Neural progenitor cell (in vitro differentiated cells): ENCODE measurements at regions not wholly inside any gene's neighbourhood (a gene's known extent, or its start where the extent isn't known, plus 50 kb on each side); places are given as distances from the start of the nearest gene placed in this dataset.

Experiments
- DNase-seq: peaks from one replicate; pipeline ENCODE4 v3.0.0-alpha.2; 2016; ENCODE audit warnings: low spot score
- H2AFZ ChIP-seq: fragments of 200-600 bp; sonication (generic); replicated peaks from 2 replicates; pipeline ENCODE4 v1.6.1; 2016; ENCODE audit warnings: antibody characterized with exemption
- H3F3A ChIP-seq: fragments of 200-600 bp; sonication (generic); 2 replicates; pipeline ENCODE4 v1.6.1; 2016; ENCODE audit warnings: antibody characterized with exemption, low read depth
- H3K27ac ChIP-seq: fragments of 200-600 bp; sonication (generic); 2 replicates; pipeline ENCODE4 v1.5.1; 2016; ENCODE audit warnings: mild to moderate bottlenecking
- H3K27me3 ChIP-seq: fragments of 200-600 bp; sonication (generic); 2 replicates; pipeline ENCODE4 v1.6.1; 2016; ENCODE audit warnings: mild to moderate bottlenecking, moderate library complexity
- H3K36me3 ChIP-seq: fragments of 200-600 bp; sonication (generic); 2 replicates; pipeline ENCODE4 v1.5.1; 2016
- H3K4me1 ChIP-seq: fragments of 200-600 bp; sonication (generic); 2 replicates; pipeline ENCODE4 v1.6.1; 2016; ENCODE audit warnings: mixed run types
- H3K4me2 ChIP-seq: fragments of 200-600 bp; sonication (generic); 2 replicates; pipeline ENCODE4 v1.6.1; 2016
- H3K4me3 ChIP-seq: fragments of 200-600 bp; sonication (generic); 2 replicates; pipeline ENCODE4 v1.5.1; 2016
- H3K79me2 ChIP-seq: fragments of 200-600 bp; sonication (generic); 2 replicates; pipeline ENCODE4 v1.6.1; 2016; ENCODE audit warnings: low read depth
- H3K9ac ChIP-seq: fragments of 200-600 bp; sonication (generic); 2 replicates; pipeline ENCODE4 v1.6.1; 2016
- H3K9me3 ChIP-seq: fragments of 200-600 bp; sonication (generic); 2 replicates; pipeline ENCODE4 v1.5.1; 2016; ENCODE audit warnings: low read depth
- H4K20me1 ChIP-seq: fragments of 200-600 bp; sonication (generic); 2 replicates; pipeline ENCODE4 v1.6.1; 2016; ENCODE audit warnings: low read depth
- H3K27ac Mint-ChIP-seq: 3 replicates; pipeline ENCODE4 v1.8.0; 2021; ENCODE audit warnings: mixed read lengths
- H3K27me3 Mint-ChIP-seq: 2 replicates; pipeline ENCODE4 v1.8.0; 2022; ENCODE audit warnings: low read depth, mild to moderate bottlenecking, inconsistent platforms, moderate library complexity, mixed read lengths; ENCODE audit not compliant: insufficient read depth
- H3K36me3 Mint-ChIP-seq: 3 replicates; pipeline ENCODE4 v1.8.0; 2021; ENCODE audit warnings: mixed read lengths
- H3K4me1 Mint-ChIP-seq: 3 replicates; pipeline ENCODE4 v1.8.0; 2021; ENCODE audit warnings: mixed read lengths
- H3K4me3 Mint-ChIP-seq: 3 replicates; pipeline ENCODE4 v1.8.0; 2021; ENCODE audit warnings: mild to moderate bottlenecking, moderate library complexity, mixed read lengths
- H3K9me3 Mint-ChIP-seq: 3 replicates; pipeline ENCODE4 v1.8.0; 2020; ENCODE audit warnings: mixed read lengths
- EZH2 ChIP-seq: fragments of 200-600 bp; sonication (generic); IDR thresholded peaks from 2 replicates; pipeline ENCODE4 v1.6.1; 2017; ENCODE audit warnings: antibody characterized with exemption, mild to moderate bottlenecking, moderate library complexity
- EZH2phosphoT487 ChIP-seq: fragments of 200-600 bp; sonication (generic); IDR thresholded peaks from 2 replicates; pipeline ENCODE4 v1.6.1; 2017; ENCODE audit warnings: antibody characterized with exemption
- TF ChIP-seq, protein P1 (sequence below): fragments of 200-600 bp; sonication (generic); IDR thresholded peaks from 2 replicates; pipeline ENCODE4 v1.5.1; 2017; ENCODE audit warnings: antibody characterized with exemption, mild to moderate bottlenecking

GRCh38 chr3:109923431-109923830 is 586.1 kb upstream of the DPPA4 start:
- Mint-ChIP-seq H3K4me3 (no peak overlapping the region), H3K36me3 (no peaks in the 10 kb centered on the region), H3K4me1 (peaks cover 13% of the 10 kb centered on the region), H3K27ac (no peak overlapping the region), H3K9me3 (no peaks in the 10 kb centered on the region), H3K27me3 (no peaks in the 10 kb centered on the region)
- no peaks in the 10 kb centered on the region for H4K20me1 ChIP-seq
- H3K27me3 ChIP-seq = no peaks in the 10 kb centered on the region
- H3K79me2 ChIP-seq = no peaks in the 10 kb centered on the region
- no peak for DNase-seq
- no peaks in the 10 kb centered on the region for H3K36me3 ChIP-seq
- H2AFZ ChIP-seq = no peak overlapping the region
- H3K9me3 ChIP-seq = no peaks in the 10 kb centered on the region
- H3K4me3 ChIP-seq = no peak overlapping the region
- no peaks in the 10 kb centered on the region for H3F3A ChIP-seq
- no peak overlapping the region for H3K4me2 ChIP-seq
- no peak overlapping the region for H3K9ac ChIP-seq
- H3K27ac ChIP-seq = no peak overlapping the region
- TF ChIP-seq EZH2 (no peak), EZH2phosphoT487 (no peak)
- TF ChIP-seq, protein P1, sequence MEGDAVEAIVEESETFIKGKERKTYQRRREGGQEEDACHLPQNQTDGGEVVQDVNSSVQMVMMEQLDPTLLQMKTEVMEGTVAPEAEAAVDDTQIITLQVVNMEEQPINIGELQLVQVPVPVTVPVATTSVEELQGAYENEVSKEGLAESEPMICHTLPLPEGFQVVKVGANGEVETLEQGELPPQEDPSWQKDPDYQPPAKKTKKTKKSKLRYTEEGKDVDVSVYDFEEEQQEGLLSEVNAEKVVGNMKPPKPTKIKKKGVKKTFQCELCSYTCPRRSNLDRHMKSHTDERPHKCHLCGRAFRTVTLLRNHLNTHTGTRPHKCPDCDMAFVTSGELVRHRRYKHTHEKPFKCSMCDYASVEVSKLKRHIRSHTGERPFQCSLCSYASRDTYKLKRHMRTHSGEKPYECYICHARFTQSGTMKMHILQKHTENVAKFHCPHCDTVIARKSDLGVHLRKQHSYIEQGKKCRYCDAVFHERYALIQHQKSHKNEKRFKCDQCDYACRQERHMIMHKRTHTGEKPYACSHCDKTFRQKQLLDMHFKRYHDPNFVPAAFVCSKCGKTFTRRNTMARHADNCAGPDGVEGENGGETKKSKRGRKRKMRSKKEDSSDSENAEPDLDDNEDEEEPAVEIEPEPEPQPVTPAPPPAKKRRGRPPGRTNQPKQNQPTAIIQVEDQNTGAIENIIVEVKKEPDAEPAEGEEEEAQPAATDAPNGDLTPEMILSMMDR = no peak
- peaks cover 15% of the 10 kb centered on the region for H3K4me1 ChIP-seq

DNA sequence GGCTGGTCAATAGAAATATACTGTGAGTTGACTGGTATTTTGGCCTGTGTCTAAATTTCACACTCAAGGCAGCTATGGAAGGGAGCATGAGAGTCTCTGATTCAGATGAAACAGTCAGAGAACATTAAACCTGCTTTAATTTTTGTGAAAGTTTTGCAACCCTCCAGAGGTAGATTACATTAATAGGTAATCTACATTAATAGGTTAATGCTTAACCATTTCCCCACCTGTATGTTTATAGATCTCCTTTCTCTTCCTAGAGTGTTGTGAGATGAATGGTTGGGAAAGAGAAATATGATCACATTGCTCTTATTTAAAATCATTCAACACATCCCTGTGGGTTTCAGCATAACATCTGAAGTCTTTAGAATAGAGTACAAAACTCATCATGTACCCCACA is 586.9 kb upstream of the DPPA4 start:
- Histone ChIP-seq H3K27ac (no peak overlapping the region), H3K79me2 (no peaks in the 10 kb centered on the region), H3K9me3 (no peaks in the 10 kb centered on the region), H3K4me1 (peaks cover 15% of the 10 kb centered on the region), H4K20me1 (no peaks in the 10 kb centered on the region), H3F3A (no peaks in the 10 kb centered on the region), H2AFZ (no peak overlapping the region), H3K4me3 (no peak overlapping the region), H3K4me2 (no peak overlapping the region), H3K9ac (no peak overlapping the region), H3K36me3 (no peaks in the 10 kb centered on the region), H3K27me3 (no peaks in the 10 kb centered on the region)
- DNase-seq = no peak
- TF ChIP-seq, protein P1 = no peak
- TF ChIP-seq EZH2 (no peak), EZH2phosphoT487 (no peak)
- Mint-ChIP-seq H3K4me1 (peaks cover 13% of the 10 kb centered on the region), H3K27ac (no peak overlapping the region), H3K27me3 (no peaks in the 10 kb centered on the region), H3K9me3 (no peaks in the 10 kb centered on the region), H3K36me3 (no peaks in the 10 kb centered on the region), H3K4me3 (no peak overlapping the region)

DNA sequence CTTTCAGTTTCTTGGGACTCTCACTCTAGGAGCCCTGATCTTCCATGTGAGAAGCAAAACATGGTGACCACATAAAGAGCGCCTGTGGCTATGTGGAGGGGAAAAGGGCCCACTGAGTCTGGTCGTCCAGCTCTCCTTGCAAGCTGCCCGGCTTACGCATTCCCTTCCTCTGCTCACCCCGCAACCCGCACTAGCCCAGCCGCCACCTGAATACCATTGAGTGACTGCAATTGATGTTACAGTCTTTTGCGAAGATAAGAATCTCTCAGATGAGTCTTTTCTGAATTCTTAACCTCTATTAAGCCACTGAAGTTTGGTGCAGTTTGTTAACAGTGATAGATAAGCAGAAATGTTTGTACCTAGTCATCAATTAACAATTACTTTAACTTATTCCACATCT is 589.0 kb upstream of the DPPA4 start:
- Histone ChIP-seq H3K9me3 (no peaks in the 10 kb centered on the region), H3K27me3 (no peaks in the 10 kb centered on the region), H3F3A (no peaks in the 10 kb centered on the region), H3K4me3 (no peak overlapping the region), H3K79me2 (no peaks in the 10 kb centered on the region), H2AFZ (no peak overlapping the region), H4K20me1 (no peaks in the 10 kb centered on the region), H3K9ac (no peak overlapping the region), H3K4me1 (peaks cover 5% of the 10 kb centered on the region), H3K36me3 (no peaks in the 10 kb centered on the region), H3K4me2 (no peak overlapping the region), H3K27ac (no peak overlapping the region)
- no peak overlapping the region for H3K4me3 Mint-ChIP-seq
- DNase-seq = no peak
- no peak overlapping the region for H3K27ac Mint-ChIP-seq
- H3K27me3 Mint-ChIP-seq = no peaks in the 10 kb centered on the region
- no peaks in the 10 kb centered on the region for H3K9me3 Mint-ChIP-seq
- peaks cover 10% of the 10 kb centered on the region for H3K4me1 Mint-ChIP-seq
- H3K36me3 Mint-ChIP-seq = no peaks in the 10 kb centered on the region
- TF ChIP-seq EZH2phosphoT487 = no peak
- TF ChIP-seq, protein P1 = no peak
- no peak for TF ChIP-seq EZH2

DNA sequence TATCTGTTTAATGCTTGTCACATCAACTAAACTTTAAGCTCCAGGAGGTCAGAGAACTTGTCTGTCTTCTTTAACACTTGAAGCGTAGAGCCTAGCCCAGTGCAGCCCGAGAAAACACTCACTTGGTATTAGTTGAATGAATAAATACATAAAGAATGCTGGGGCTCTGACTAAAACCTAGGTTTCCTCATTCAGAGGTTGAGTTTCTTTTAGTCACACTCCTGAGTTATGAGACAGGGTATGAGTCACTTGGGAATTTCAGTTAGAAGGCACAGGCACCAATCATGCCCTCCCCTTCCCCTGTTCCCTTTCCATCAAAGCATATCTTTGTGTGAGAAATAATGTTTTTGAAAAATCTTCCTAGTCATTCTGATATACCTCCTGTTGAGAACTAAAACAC is 589.8 kb upstream of the DPPA4 start:
- no peak overlapping the region for H3K27ac Mint-ChIP-seq
- DNase-seq = no peak
- no peak overlapping the region for H3K4me3 ChIP-seq
- no peaks in the 10 kb centered on the region for H3F3A ChIP-seq
- H3K9me3 ChIP-seq = no peaks in the 10 kb centered on the region
- H3K27ac ChIP-seq = no peak overlapping the region
- no peaks in the 10 kb centered on the region for H3K4me1 ChIP-seq
- H3K9ac ChIP-seq = no peak overlapping the region
- no peaks in the 10 kb centered on the region for H3K36me3 Mint-ChIP-seq
- H4K20me1 ChIP-seq = no peaks in the 10 kb centered on the region
- no peaks in the 10 kb centered on the region for H3K79me2 ChIP-seq
- H3K4me3 Mint-ChIP-seq = no peak overlapping the region
- no peaks in the 10 kb centered on the region for H3K9me3 Mint-ChIP-seq
- TF ChIP-seq EZH2phosphoT487 = no peak
- no peak for TF ChIP-seq EZH2
- TF ChIP-seq, protein P1 = no peak
- no peak overlapping the region for H3K4me2 ChIP-seq
- no peaks in the 10 kb centered on the region for H3K27me3 Mint-ChIP-seq
- no peaks in the 10 kb centered on the region for H3K27me3 ChIP-seq
- H3K36me3 ChIP-seq = no peaks in the 10 kb centered on the region
- no peak overlapping the region for H2AFZ ChIP-seq
- H3K4me1 Mint-ChIP-seq = peaks cover 4% of the 10 kb centered on the region
